ENCODE measurements at regions not wholly inside any gene's neighbourhood (a gene's known extent, or its start where the extent isn't known, plus 50 kb on each side); places are given as distances from the start of the nearest gene placed in this dataset.

DNA sequence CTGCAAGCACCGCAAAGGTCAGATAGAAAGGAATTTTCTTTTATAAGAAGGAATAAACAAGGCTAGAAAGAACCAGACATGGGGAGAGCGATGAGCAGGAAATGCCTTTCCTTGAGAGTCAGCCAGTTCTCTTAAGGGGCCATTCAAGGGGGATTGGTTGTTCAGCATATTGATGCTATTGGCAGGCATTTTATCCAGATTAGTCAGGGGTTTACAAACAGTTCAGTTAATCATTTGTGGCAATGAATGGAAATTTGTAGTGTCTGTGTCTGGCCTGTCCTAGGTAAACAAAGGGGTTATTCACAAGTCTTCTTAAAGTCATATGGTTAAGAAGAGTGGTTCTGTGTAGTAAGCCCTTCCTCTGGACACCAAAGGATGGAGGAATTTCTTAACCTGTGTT is 184.7 kb upstream of the FRMPD4 start:
- no peak for DNase-seq

DNA sequence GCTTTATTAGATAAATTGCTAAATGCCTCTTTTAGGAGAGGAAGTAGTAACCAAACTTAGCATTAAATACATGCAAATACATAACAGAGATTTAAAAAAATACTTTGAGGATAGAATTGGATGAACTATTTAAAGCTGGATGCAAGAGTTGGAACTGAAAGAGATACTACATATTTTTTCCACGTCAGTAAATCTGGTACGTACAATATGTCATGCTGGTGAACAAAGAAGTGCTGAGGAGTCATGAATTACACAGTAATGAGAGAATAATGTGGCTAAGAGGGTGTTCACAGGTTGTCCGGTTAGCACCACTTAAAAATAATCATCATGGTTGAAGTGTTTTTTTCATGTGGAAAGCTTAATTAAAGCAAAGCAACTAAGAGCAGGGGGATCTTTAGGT is 184.1 kb upstream of the FRMPD4 start:
- DNase-seq, result no peak

DNA sequence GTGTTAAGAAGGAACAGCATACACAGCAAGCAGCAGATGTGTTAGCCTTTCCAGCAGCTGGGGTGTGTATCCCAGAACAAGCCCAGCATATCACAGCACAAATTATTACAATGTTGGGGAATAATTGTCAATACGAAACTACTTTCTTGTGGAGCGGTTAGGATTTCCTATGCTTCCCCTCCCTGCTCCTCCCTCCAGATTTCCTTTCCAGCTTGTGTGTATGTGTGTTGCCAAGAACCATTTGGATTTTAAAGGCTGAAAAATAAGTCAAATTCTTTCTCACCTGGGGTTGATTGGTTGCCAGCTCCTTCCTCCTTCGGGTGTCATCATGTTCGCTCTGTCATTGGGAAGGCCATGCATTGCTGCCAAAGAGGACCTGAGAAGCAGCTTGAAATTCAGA is 178.2 kb upstream of the FRMPD4 start:
- no peak for DNase-seq

DNA sequence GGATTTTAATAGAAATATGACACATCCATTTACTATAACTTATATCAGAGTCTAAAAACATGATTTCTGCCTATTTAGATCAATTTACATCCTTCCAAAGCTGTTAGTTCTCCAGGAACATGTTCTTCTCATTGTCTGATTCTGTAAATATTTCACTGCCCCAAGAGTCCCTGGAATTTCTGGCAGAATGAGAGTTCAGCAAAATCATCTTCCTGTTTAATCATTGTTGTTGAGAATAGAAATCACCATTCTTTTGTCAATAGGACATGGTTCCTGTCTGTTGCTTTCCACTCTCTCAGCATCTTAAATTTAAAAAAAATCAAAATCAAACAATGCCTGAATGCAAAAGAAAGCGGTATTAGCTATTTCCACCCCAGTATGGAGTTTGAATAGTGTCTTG is 172.8 kb upstream of the FRMPD4 start:
- no peak for DNase-seq

DNA sequence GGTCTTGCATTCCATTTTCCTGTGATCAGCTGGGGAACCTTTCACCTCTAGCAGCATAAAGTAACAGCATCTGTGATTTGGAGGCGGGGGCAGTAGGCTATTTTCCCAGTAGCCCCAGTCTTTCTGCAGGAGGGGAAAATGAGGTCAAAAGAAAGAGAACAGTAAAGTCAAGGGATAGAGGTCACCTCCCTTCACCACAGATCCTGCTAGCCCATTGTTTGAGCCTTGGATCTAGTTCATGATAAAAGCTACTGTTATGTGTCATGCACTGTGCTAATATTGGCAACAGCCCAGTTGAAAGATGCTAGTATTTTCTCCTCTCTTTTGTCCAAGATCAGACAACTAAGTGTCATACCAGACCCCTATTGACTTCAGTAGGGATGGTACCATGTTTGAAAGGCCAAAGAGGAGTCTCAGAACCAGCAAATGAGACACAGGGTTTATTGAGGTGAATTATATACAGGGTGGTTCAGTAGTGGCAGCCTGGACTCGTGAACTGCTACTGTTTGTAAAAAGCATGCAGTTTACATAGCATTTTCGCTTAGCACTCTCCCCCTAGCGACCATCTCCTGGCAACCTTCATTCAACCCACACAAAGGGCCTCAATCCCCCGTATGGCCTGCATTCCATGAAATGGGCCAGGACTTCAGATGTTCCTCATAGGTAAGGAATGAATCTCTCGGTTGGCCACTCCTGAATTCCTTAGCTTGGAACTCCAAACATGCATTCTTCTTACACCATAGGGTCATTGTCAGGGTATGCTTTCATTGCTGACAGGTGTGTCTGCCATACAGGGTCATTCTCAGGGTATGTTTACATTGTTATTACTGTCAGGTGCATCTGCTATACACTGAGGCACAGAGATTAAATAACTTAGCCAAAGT is 170.0 kb upstream of the FRMPD4 start:
- DNase-seq, result no peak

DNA sequence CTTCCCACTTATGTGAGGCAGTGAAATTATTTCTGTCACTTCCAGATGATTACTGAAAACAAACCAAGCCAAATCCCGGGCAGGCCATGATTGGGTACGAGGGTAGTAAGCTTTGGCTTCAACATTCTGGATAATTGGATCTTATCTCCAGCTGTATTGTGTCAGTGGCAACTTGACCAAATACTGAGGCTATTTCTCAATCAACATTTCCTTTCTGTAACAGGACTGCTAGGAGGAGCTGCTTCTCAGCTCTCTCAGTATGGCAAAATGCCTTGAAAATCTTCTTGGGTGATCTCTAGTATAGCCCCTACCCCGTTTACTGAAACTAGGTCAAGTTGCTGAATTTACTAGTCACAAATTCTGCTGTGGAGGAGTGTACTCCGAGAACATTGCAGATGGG is 169.3 kb upstream of the FRMPD4 start:
- no peak for DNase-seq

DNA sequence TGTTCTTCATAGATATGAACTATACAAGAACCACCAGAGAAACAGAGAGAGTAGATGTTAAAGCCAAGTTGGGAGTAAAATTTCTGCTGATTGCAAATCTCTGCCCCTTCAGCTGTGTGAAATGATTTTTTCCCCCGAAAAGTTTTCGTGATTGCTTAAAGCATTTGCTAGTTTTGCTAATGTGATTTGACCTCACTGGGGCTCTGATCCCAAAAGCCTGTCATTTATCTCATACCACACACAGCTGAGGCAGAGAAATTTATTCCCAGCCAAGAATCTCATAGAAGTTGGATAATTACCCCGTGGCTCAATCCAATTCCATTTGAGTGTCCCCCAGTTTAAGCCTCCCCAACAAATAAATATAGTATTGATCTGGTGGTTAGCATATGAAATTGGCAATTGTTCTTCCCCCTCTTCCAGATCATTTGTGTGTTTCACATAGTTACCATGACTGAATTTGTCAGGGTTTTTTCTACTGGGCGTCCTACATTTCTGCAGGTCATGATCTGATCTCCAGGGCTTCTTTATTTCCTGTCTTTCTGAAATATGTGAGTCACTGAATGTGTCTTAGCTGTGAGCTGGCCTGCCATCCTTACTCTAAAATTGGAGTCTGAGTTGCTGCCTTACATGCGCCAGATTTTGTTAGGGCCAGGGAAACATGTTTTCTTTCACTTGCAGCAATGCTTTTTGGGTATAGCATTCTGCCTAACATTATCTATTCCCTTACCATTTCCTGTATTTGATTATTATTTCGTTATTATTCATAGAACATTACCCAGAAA is 167.5 kb upstream of the FRMPD4 start:
- DNase-seq, result no peak

DNA sequence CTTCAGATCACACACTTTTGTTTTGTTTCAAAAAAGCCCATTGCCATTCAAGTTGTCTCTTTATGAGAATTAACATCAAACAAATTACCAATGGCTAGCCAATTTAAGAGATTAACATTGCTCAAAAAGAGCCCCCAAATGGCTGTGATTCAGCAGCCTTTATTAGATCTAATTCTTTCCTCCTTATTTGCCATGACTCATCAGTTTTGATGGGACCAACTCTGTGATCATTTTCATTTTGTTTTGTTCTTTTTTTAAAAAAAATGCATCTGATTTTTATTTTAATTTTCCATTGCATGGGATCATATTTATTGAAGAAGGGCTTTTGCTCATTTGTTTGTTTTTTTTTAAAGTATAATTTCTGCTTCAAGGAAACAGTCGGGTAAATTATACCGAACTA is 161.6 kb upstream of the FRMPD4 start:
- DNase-seq, result no peak

DNA sequence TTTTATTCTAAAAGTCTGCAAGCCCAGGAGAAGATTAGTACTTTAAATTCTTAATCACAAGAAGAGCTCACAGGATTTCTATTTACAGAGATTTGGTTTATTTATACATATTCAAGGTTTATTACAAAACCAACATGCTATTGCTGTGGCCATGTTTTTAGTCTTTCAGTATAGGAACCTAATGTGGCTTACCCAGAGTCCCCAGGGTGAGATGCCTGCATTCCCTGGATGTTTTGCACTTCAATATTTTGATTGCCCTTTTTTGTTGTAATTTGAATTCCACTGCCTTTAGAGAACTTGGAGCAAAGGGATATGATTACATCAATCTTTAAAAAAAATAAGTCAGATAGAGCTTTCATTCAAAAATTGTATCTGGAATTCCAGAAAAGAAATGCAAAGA is 146.0 kb upstream of the FRMPD4 start:
- no peak for DNase-seq

DNA sequence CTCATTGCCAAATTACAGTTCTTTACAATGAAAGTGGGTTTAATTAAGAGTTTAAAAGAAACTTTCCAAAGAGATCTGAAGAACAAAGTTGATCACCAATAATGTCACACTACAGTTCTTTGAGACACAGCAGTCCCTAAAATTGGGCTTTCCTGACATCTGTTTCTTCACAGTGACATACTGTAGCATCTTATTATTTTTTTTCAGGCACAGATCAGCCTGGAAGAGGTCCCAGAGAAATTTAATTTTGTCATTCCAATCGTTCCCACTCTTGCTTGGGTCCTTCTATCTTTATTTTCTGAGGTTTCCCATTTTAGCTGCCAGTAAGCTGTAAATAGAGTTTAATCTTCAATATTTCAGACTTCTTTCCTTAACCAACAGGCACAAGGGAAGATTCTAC is 143.1 kb upstream of the FRMPD4 start:
- DNase-seq, result no peak

DNA sequence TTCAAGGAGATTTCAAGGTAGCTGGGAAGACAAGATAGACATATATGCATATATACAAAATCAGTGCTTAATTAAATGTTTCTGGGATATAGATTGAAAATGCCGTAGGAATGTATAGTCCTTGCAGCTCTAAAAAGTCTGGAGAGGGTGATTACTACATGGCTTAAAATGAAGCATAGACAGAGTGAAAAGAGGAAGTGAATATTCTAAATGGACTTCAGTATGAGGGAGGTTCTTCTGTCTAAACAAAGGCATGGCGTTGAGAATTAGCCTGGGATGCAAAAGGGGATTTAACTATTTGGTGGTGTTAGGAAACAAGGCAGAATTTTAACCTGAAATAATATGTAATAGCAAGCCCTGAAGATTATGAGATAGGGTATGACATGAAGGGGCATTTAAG is 141.5 kb upstream of the FRMPD4 start:
- no peak for DNase-seq

DNA sequence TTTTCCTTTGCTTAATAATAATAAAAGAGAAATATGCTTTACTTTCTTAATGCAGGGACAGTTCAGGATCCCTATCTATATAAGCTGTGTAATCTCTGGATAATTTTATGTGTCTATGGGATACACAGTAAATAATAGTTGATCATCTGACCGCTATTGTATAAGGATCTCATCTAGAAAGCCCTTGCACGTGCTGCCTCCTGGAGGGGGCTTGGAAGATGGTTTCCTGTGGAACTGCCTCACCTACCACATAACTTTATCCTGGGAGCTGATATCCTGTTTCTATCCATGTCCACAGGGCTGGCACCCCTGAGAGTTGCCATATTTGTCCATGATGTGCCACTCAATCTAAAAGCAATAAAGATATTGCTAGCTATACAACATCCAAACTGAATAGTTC is 139.3 kb upstream of the FRMPD4 start:
- no peak for DNase-seq

DNA sequence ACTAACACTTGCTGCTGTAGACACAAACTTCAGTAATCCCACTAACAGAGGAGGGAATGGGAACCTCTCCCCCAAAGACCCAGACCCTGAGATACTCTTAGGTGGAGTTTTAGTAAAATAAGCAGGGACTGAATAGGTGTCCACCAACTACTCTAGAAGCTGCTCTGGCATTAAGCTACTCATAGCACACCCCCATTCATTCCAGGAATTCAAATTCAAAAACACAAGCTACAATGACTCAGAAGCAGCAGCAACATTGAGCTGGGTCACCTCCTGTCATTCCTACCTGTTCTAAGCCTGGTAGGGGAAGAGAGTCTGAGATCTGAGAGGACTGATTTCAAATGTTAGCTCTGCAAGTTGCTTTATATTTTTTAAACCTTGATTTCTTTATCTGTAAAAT is 135.4 kb upstream of the FRMPD4 start:
- no peak for DNase-seq

DNA sequence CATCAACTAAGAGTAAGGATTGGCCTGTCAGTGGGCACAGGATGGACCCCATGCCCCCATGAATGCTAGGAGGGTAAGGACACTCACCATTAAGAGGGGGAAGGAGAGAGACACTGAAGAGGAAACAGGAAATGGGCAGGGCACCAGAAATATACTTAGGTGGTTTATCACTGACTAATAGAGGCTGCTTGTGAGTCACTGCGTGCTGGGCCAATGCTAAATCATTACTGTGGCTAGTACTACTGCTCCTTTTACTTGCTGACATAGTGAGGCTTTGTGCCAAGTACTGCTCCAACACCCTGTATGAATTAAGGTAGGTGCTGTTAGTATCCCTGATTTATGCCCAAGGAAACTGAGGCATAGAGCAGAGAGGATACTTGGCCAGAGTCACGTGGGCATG is 130.4 kb upstream of the FRMPD4 start:
- peak; percentile 2 for DNase-seq

DNA sequence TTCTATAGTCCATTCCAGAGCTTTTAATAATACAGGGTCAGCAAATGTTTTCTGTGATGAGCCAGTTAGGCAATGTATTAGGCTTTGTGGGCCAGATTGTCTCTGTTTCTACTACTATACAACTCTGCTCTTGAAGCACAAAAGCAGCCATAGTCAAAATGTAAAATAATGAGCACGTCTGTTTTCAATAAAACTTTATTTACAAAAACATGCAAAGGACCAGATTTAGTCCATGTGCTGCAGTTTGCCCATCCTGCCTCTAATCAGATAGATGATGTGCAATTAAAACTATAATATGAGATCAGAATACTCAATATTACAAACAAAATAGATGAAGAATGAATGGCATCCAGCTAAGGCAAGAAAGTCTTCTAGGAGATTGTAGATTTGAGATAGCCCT is 127.8 kb upstream of the FRMPD4 start:
- no peak for DNase-seq

DNA sequence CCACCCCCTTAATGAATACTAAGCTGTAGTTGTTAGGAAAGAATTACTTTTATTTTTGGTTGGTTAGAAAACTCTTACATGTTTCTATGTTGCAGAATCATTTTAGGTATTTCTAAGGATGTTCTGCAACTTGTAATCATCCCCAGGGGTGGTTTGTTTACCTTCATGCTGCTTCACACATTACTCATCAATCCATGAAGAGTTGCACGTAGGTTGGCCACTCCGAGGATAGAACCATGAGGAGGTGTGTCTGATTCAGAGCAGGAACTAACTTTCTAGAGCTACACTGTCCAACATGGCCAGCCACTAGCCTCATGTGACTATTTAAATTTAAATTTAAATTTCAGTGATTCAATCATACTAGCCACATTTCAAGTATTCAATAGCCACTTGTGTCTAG is 127.2 kb upstream of the FRMPD4 start:
- no peak for DNase-seq

DNA sequence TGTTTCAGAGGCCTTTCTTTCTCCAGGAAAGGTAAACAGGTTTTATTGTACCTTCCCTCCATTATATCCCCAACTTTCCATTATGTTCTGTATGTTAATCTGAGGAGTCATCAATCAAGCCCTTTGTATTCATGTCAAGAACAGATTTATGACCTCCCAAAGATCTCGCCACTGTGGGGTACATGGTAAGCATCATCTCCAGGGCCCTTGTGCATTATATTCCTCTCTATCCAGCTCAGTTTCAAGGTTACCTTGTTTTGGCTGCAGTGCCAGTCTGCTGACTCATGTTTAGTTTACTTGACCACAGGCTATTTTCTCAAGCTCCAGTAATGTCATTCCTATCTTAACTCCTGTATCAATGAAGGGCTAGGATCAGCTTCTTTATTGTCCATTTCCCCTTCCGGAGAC is 125.1 kb upstream of the FRMPD4 start:
- DNase-seq, result no peak

DNA sequence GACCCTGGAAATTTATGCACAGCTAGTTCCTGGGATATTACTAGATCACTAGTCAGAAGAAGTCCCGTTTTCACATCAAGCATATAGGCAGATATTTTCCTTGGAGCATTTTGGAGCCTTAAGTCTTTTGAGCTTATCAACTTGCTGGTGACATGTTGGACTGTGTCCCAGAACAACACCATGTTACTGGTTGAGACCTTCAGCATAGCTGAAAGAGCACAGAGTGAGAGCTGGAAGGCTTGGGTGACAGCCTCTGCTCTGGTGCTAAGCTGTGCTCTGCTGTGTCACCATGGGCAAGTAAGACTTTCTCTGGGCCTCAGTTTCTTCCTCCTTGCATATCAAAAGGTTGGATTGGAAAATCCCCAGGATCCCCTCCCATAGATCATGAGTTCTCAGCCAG is 116.6 kb upstream of the FRMPD4 start:
- no peak for DNase-seq

DNA sequence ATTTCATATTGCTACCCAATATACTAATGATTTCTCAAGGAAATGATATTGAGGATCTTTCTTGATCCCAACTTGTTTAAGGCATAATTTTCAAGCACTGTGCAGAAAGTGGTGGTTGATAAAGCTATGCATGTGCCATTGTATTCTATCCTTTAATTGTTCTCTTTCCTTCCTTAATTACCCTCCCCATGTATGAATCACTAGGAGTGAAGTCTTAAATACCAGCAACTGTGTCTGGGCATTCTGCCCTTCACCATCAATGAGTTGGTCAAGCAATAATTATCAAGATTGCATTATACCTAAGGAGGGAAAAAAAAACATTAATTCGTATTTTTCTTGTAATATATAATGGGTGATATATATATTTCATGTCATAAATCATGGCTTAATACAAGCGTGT is 111.8 kb upstream of the FRMPD4 start:
- no peak for DNase-seq

DNA sequence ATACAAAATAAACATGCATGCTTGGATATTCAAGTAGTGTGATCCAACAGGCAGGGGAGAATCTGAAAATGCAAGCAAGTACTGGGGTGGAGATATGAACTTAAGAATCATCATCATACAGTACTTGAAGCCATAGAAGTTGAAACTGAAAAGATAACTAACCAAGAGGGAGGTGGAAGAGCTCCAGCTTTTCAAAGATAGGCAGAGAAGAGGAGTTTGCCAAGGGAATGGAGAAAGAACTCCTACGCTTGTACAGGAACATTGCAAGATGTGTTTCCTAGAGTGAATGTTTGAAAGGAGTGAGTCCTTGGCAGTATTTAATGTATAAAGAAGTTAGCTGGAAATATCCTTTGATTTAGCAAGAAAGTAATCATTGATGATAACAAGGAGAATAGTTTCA is 106.2 kb upstream of the FRMPD4 start:
- no peak for DNase-seq

DNA sequence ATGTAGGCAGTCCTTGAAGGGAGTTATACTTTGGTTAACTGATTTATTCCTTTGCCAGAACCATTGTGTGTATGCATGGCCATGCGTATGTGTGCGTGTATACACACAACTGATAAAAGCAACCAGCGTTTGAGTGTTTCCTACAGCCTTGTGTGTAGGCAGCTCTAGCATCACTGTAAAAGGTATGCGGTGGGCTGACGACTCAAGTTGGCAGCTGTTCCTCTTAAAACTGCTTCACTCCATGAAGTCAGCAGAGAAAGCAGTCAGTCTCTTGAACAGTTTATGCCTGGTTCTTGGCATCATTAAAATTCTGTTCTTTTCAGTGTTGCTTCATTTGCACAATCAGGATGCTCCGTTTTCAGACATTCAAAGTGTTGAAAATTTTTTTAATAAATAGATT is 103.5 kb upstream of the FRMPD4 start:
- no peak for DNase-seq

DNA sequence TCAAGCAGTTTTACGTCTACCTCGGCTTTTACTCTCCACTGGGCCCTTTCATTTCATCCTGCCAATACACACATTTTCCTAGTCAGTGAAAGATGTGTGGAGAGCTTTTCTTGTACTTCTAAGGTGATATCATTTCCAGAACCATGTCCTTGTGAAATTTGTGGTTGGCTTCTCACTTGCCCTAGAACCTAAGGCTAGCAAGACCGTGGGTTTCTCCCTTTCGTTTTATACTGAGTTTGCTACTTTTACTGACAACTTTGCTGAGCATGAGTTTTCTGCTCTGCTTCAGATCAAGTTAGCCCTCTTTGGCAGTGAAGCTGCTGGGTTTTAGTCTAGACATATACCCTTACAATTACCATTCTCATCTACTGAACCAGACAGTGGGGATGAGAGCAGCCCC is 95.7 kb upstream of the FRMPD4 start:
- no peak for DNase-seq

DNA sequence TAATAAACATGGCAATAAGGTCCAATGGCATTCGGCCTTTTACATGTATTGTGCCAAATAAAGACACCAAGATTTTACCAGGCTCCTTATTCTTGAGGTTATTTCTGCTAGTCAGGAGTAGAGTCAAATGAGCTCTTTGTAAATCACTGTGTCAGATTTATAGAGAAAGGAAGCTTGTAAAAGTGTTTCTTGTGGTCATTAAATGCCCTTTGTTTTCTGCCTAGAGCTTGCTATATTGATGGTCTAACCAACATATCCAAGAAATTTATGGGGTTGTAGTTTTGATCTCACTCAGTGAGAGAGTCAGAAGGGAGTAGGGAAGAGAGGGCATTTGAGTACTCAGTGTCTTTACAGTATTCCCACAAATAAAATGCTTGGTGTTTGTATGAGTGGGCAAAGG is 86.2 kb upstream of the FRMPD4 start:
- DNase-seq, result no peak

DNA sequence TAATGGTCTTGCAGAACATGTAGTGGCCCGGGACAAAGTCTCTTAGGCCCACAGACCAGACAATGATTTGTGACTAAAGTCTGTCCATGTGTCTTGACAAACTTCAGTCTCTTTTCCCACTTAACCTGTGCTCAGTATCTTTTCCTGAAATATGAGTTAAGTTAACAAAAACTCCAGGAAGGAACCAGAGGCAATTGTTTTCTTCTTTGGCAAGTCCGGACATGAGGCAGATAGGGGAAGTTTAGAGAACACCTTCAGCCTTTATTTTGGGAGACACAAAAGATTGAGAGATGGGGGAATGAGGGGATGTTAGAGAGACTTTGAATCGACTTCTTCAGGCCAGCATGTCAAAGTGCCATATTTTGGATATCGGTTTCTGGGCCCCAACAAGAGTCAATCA is 80.2 kb upstream of the FRMPD4 start:
- DNase-seq, result no peak
